Erythroblast (primary cell): ENCODE measurements at regions not wholly inside any gene's neighbourhood (a gene's known extent, or its start where the extent isn't known, plus 50 kb on each side); places are given as distances from the start of the nearest gene placed in this dataset.

Experiments
- GATA1 ChIP-seq: IDR thresholded peaks from 2 replicates; pipeline ENCODE4 v1.6.1; 2011; ENCODE audit warnings: low read depth, mild to moderate bottlenecking, control low read depth, low read length, moderate library complexity
- POLR2A ChIP-seq: IDR thresholded peaks from 2 replicates; pipeline ENCODE4 v1.6.1; 2011; ENCODE audit warnings: mild to moderate bottlenecking, low read length

DNA sequence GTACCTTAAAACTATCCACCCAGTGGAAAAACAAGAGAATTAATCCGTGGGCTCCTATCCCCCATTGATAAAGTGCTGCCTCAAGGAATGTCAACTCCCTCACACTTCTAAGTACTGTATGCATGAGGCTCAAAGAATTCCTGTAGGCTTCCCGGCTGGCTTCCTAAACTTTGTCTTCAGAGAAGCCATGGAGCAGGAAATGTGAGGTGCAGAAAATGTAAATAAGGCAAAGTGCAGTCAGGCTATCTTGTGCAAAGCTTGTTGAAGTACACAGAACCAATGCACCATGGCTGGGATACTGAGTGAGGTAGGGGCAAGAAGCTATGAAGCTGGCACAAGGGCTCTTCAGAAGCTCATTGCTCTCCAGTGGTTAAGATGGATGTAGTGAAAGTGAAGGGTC is 611.0 kb downstream of the FSCB start:
- no peak for TF ChIP-seq POLR2A
- no peak for TF ChIP-seq GATA1
